Panc1 (cell line): ENCODE measurements at regions not wholly inside any gene's neighbourhood (a gene's known extent, or its start where the extent isn't known, plus 50 kb on each side); places are given as distances from the start of the nearest gene placed in this dataset.

Experiments
- POLR2AphosphoS5 ChIP-seq: IDR thresholded peaks from 2 replicates; pipeline ENCODE4 v1.6.1; 2012; ENCODE audit warnings: mild to moderate bottlenecking, low read depth, low read length, moderate library complexity
- SIN3A ChIP-seq: IDR thresholded peaks from 2 replicates; pipeline ENCODE4 v1.6.1; 2012; ENCODE audit warnings: low read depth, mild to moderate bottlenecking, low read length, moderate library complexity, borderline replicate concordance; ENCODE audit not compliant: insufficient read depth
- TCF7L2 ChIP-seq: IDR thresholded peaks from 2 replicates; pipeline ENCODE4 v1.6.1; 2011; ENCODE audit warnings: mild to moderate bottlenecking, low read depth, low read length, inconsistent platforms
- TF ChIP-seq, protein P1 (sequence below): fragments of 450-650 bp; IDR thresholded peaks from 2 replicates; pipeline ENCODE4 v1.5.1; 2017; ENCODE audit warnings: mild to moderate bottlenecking
- TF ChIP-seq, protein P2 (sequence below), 2 experiments: IDR thresholded peaks; 2 replicates each; pipeline ENCODE4 v1.6.1; 2011 to 2012; ENCODE audit warnings: low read depth in 2 of 2, control low read depth in 1 of 2, low read length in 1 of 2, mild to moderate bottlenecking in 1 of 2, moderate library complexity in 1 of 2; ENCODE audit not compliant: insufficient read depth in 1 of 2

DNA sequence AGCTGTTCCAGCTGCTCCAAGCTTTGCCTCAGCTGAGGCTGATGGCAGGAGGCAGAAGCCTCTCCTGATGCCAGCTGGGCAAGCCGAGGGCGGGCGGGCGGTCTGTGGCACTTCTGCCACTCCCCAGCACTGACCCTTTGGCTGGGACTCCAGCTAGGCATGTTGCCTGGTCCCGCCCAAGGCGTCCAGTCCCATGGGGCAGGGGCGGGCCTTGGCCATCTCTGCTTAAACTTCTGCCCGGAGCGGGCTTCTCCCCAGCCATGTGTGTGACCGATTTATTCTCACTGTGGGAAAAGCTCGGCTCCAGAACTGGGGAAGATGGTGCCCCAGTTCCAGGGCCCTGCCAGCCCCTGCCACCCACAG is 349.1 kb downstream of the SEC14L1 start:
- TF ChIP-seq, protein P1, sequence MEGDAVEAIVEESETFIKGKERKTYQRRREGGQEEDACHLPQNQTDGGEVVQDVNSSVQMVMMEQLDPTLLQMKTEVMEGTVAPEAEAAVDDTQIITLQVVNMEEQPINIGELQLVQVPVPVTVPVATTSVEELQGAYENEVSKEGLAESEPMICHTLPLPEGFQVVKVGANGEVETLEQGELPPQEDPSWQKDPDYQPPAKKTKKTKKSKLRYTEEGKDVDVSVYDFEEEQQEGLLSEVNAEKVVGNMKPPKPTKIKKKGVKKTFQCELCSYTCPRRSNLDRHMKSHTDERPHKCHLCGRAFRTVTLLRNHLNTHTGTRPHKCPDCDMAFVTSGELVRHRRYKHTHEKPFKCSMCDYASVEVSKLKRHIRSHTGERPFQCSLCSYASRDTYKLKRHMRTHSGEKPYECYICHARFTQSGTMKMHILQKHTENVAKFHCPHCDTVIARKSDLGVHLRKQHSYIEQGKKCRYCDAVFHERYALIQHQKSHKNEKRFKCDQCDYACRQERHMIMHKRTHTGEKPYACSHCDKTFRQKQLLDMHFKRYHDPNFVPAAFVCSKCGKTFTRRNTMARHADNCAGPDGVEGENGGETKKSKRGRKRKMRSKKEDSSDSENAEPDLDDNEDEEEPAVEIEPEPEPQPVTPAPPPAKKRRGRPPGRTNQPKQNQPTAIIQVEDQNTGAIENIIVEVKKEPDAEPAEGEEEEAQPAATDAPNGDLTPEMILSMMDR = no peak
- no peak for TF ChIP-seq SIN3A
- TF ChIP-seq POLR2AphosphoS5 = no peak
- TF ChIP-seq, protein P2, sequence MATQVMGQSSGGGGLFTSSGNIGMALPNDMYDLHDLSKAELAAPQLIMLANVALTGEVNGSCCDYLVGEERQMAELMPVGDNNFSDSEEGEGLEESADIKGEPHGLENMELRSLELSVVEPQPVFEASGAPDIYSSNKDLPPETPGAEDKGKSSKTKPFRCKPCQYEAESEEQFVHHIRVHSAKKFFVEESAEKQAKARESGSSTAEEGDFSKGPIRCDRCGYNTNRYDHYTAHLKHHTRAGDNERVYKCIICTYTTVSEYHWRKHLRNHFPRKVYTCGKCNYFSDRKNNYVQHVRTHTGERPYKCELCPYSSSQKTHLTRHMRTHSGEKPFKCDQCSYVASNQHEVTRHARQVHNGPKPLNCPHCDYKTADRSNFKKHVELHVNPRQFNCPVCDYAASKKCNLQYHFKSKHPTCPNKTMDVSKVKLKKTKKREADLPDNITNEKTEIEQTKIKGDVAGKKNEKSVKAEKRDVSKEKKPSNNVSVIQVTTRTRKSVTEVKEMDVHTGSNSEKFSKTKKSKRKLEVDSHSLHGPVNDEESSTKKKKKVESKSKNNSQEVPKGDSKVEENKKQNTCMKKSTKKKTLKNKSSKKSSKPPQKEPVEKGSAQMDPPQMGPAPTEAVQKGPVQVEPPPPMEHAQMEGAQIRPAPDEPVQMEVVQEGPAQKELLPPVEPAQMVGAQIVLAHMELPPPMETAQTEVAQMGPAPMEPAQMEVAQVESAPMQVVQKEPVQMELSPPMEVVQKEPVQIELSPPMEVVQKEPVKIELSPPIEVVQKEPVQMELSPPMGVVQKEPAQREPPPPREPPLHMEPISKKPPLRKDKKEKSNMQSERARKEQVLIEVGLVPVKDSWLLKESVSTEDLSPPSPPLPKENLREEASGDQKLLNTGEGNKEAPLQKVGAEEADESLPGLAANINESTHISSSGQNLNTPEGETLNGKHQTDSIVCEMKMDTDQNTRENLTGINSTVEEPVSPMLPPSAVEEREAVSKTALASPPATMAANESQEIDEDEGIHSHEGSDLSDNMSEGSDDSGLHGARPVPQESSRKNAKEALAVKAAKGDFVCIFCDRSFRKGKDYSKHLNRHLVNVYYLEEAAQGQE (IDR thresholded peaks at IDR 0.05; ENCODE audit: insufficient read depth in 1 of 2, low read depth in 2 of 2, low read length in 1 of 2) = no peak
- no peak for TF ChIP-seq TCF7L2
